Tibial nerve (tissue), 4 donors: ENCODE measurements at regions not wholly inside any gene's neighbourhood (a gene's known extent, or its start where the extent isn't known, plus 50 kb on each side); places are given as distances from the start of the nearest gene placed in this dataset.

Experiments used
- DNase-seq, 2 donors: peaks; one replicate each; pipeline ENCODE4 v3.0.0-alpha.2; 2019; ENCODE audit warnings: low spot score in 2 of 2
- H3K27ac ChIP-seq, 4 donors: fragments of 200-600 bp; sonication (generic) in 3 of 4; one replicate each; pipeline ENCODE4 v1.5.1; 2017 to 2019; ENCODE audit warnings: mild to moderate bottlenecking in 1 of 4
- H3K27me3 ChIP-seq, 2 donors: fragments of 200-600 bp; sonication (generic) in 1 of 2; one replicate each; pipeline versions ENCODE4 v1.5.1 to v1.6.0; 2017 to 2019
- H3K36me3 ChIP-seq, 3 donors: fragments of 200-600 bp; sonication (generic); one replicate each; pipeline ENCODE4 v1.5.1; 2018 to 2019
- H3K4me1 ChIP-seq, 4 donors: fragments of 200-600 bp; sonication (generic) in 3 of 4; one replicate each; pipeline ENCODE4 v1.5.1; 2017 to 2019
- H3K4me3 ChIP-seq, 4 donors: fragments of 200-600 bp; sonication (generic) in 3 of 4; one replicate each; pipeline ENCODE4 v1.5.1; 2017 to 2019; ENCODE audit warnings: mild to moderate bottlenecking in 1 of 4, moderate library complexity in 1 of 4
- H3K9me3 ChIP-seq, 4 donors: fragments of 200-600 bp; sonication (generic) in 3 of 4; one replicate each; pipeline ENCODE4 v1.5.1; 2017 to 2019
- EP300 ChIP-seq, 2 donors: sonication (generic); formaldehyde crosslinking; IDR thresholded peaks; one replicate each; pipeline ENCODE4 v1.6.1; 2017; ENCODE audit warnings: antibody characterized with exemption in 2 of 2, mild to moderate bottlenecking in 1 of 2
- POLR2A ChIP-seq, 2 donors: fragments of 450-650 bp; IDR thresholded peaks; one replicate each; pipeline ENCODE4 v1.6.1; 2017; ENCODE audit warnings: antibody characterized with exemption in 2 of 2, mild to moderate bottlenecking in 2 of 2, moderate library complexity in 2 of 2
- WGBS, 2 donors: methylation state at CpG; one replicate each; pipeline ENCODE4 v1.1.5; 2018; 5-methylcytosine and 5-hydroxymethylcytosine counted together
- TF ChIP-seq, protein P1 (sequence below), 5 experiments: fragments of 200-600 bp in 3 of 5; fragments of 450-650 bp in 2 of 5; sonication (generic) in 3 of 5; IDR thresholded peaks; one replicate each; pipeline ENCODE4 v1.5.1; 2016 to 2019; ENCODE audit warnings: antibody characterized with exemption in 5 of 5, mild to moderate bottlenecking in 3 of 5, moderate library complexity in 2 of 5

DNA sequence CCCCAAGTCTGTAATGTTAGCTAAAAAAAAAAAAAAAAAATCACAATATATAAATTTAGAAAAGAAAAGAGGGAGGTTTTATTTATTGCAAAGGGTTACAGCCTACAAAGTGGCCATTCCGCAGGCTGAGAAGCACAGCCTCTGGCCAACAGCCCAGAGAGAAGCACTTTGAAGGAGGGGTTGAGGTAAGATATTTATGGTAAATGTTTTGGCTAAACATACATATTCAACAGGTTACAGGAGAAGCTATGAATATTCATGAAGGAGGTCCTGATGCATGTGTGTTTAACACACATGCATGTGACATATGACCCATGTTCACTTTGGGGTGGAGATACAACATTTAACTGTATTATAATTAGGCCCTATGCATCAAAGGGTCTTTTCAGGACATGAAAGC lies 158.5 kb downstream of the TMEM114 start:
- WGBS, 2 donors = 69 to 72% methylated on average over 1 of the region's 1 CpG
- H3K4me3 ChIP-seq = no peak overlapping the region
- no peaks in the 10 kb centered on the region for H3K27me3 ChIP-seq
- H3K9me3 ChIP-seq = no peaks in the 10 kb centered on the region
- no peaks in the 10 kb centered on the region for H3K36me3 ChIP-seq
- TF ChIP-seq POLR2A (IDR thresholded peaks at IDR 0.05) (no peak), EP300 (IDR thresholded peaks at IDR 0.05) (no peak)
- TF ChIP-seq, protein P1, sequence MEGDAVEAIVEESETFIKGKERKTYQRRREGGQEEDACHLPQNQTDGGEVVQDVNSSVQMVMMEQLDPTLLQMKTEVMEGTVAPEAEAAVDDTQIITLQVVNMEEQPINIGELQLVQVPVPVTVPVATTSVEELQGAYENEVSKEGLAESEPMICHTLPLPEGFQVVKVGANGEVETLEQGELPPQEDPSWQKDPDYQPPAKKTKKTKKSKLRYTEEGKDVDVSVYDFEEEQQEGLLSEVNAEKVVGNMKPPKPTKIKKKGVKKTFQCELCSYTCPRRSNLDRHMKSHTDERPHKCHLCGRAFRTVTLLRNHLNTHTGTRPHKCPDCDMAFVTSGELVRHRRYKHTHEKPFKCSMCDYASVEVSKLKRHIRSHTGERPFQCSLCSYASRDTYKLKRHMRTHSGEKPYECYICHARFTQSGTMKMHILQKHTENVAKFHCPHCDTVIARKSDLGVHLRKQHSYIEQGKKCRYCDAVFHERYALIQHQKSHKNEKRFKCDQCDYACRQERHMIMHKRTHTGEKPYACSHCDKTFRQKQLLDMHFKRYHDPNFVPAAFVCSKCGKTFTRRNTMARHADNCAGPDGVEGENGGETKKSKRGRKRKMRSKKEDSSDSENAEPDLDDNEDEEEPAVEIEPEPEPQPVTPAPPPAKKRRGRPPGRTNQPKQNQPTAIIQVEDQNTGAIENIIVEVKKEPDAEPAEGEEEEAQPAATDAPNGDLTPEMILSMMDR (IDR thresholded peaks at IDR 0.05) = no peak
- no peak for DNase-seq
- H3K27ac ChIP-seq = peak overlapping the region in 1 of 4 donors; percentile 29
- no peaks in the 10 kb centered on the region for H3K4me1 ChIP-seq

DNA sequence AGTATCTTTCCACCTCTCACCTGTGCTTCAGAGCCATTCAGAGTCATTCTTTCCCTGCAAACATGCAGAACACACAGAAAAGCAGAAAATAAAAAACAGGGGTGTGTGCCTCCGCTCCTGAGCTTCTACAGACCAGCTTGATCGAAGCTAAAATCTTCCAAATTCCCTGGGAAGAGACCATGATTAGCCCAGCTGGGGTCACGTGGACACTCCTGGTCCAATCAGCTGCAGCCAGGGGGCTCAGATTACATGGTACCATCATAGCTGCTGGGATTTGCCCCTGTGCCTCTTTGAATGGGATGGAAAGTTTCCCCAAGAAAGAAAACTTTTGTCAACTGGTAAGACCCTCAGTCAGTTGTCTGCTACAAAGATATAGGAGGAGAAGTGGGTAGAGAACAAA lies 159.9 kb downstream of the TMEM114 start:
- Histone ChIP-seq H3K4me1 (no peaks in the 10 kb centered on the region), H3K27me3 (no peaks in the 10 kb centered on the region), H3K27ac (no peak overlapping the region), H3K4me3 (no peak overlapping the region), H3K9me3 (peaks cover 0 to 10% (median 0%) of the 10 kb centered on the region in 4 donors), H3K36me3 (no peaks in the 10 kb centered on the region)
- DNase-seq = no peak
- TF ChIP-seq, protein P1 (IDR thresholded peaks at IDR 0.05) = no peak
- no peak for TF ChIP-seq POLR2A (IDR thresholded peaks at IDR 0.05)
- no peak for TF ChIP-seq EP300 (IDR thresholded peaks at IDR 0.05)
- 64 to 74% methylated on average over 3 of the region's 3 CpGs for WGBS, 2 donors

DNA sequence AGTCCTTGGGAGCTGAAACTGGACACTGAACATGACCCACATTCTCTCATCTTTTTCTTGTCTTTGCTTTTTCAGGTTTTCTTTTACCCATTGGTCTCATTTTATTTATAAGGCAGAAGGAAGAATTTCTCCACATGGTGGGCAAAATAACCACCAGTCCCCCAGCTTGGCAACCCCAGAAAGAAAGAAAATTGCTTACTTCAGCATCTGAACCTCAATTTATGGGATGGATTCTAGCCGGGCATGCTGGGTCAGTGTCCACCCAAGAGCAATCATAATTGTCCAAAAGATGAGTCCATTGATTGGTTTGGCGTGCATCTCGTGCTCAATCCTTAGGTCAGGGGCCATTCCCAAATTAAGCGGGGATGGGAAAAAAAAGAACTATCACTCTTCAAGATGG lies 163.7 kb downstream of the TMEM114 start:
- no peak for DNase-seq
- Histone ChIP-seq H3K9me3 (peaks cover 0 to 14% (median 0%) of the 10 kb centered on the region in 4 donors), H3K36me3 (no peaks in the 10 kb centered on the region), H3K4me1 (no peaks in the 10 kb centered on the region), H3K4me3 (no peak overlapping the region), H3K27me3 (no peaks in the 10 kb centered on the region), H3K27ac (no peak overlapping the region)
- WGBS, 2 donors = 90 to 93% methylated on average over 4 of the region's 4 CpGs
- TF ChIP-seq POLR2A (IDR thresholded peaks at IDR 0.05) (no peak), EP300 (IDR thresholded peaks at IDR 0.05) (no peak)
- TF ChIP-seq, protein P1 (IDR thresholded peaks at IDR 0.05) = no peak

DNA sequence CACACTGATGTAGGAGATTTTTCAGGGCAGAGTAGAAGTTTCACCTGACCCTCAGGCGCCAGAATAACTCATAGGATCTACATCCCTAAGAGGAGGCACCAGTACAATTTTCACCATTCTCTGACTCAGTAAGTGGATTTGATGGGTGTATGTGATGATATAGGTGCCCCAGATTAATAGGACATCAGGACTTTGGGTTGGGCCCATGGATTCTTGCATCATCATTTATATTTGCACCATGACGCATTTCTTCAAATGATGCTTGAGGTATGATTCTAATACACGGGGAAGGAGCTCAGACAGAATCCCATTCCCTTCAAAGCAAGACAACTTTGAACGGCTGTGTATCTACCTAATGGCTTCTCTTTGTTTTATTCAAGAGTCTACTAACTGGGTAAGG lies 173.2 kb downstream of the TMEM114 start:
- Histone ChIP-seq H3K9me3 (peaks cover 0 to 9% (median 0%) of the 10 kb centered on the region in 4 donors), H3K4me1 (no peaks in the 10 kb centered on the region), H3K36me3 (no peaks in the 10 kb centered on the region), H3K27me3 (no peaks in the 10 kb centered on the region), H3K4me3 (no peak overlapping the region), H3K27ac (no peak overlapping the region)
- WGBS, 2 donors = 75 to 85% methylated on average over 4 of the region's 4 CpGs
- no peak for TF ChIP-seq EP300 (IDR thresholded peaks at IDR 0.05)
- TF ChIP-seq, protein P1 (IDR thresholded peaks at IDR 0.05) = no peak
- no peak for TF ChIP-seq POLR2A (IDR thresholded peaks at IDR 0.05)
- no peak for DNase-seq

DNA sequence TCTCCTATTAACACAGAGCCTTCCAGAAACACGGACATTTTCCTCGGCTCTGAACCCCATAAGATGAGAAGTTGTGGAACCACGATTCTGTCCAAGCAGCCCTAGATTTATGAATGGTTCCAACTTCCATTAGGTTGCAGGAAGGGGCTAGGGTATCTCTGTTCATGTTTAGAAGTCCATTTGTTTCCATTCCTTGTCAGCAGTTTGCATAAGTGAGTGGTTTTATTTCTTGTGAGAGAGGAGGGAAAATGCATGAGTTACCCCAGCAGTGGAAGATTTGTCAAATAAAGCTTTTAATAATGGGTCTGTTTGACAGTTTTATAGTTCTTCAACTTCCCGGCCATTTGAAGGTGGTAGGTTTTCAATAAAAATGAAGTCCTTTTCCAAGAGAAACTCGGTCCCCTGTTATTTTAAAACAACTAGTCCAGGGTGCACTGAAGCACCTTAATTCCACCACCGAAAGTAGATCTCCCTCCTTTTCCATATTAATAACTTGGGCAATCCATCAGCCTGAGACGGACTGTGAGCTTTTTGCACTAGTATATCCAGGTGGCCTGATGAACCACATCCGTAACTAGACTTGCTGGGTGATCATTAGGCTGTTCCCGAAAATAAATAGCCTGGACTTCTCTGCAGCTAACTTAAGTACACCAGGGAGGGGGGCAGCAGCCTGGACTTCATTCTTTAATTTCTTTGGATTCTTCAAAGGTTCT lies 181.3 kb downstream of the TMEM114 start:
- H3K36me3 ChIP-seq = no peaks in the 10 kb centered on the region
- TF ChIP-seq, protein P1 (IDR thresholded peaks at IDR 0.05) = no peak
- TF ChIP-seq POLR2A (IDR thresholded peaks at IDR 0.05) (no peak), EP300 (IDR thresholded peaks at IDR 0.05) (no peak)
- H3K27me3 ChIP-seq = no peaks in the 10 kb centered on the region
- DNase-seq = no peak
- H3K4me1 ChIP-seq = no peaks in the 10 kb centered on the region
- H3K27ac ChIP-seq = no peak overlapping the region
- H3K9me3 ChIP-seq = peaks cover 0 to 12% (median 0%) of the 10 kb centered on the region in 4 donors
- WGBS, 2 donors = 63 to 65% methylated on average over 9 of the region's 9 CpGs
- H3K4me3 ChIP-seq = no peak overlapping the region
